ENCODE measurements at regions not wholly inside any gene's neighbourhood (a gene's known extent, or its start where the extent isn't known, plus 50 kb on each side); places are given as distances from the start of the nearest gene placed in this dataset.

DNA sequence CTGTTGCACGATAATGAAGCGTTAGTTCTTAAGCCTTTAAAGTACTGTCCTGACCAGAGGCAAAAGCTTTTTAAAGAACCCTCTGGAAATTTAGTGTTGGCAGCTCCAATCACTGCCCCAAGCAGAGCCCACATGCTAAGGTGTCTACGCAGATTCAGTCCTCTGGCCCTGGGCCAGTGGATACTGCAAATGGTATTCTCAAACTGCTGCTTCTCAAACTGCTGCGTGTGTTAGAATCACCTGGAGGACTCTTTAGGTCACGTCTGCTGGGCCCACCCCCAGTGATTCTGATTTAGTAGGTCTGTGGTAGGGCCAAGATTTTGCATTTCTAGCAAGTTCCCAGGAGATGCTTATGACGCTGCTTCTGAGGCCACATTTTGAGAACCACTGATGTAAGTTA, 96.0 kb upstream of the CCDC28A start:
- DNase-seq, result no peak
- no peaks in the 10 kb centered on the region for H3K27me3 Mint-ChIP-seq (ENCODE audit: low read depth, poor library complexity)
- H3K27ac Mint-ChIP-seq, result no peak overlapping the region
- TF ChIP-seq, protein P1, sequence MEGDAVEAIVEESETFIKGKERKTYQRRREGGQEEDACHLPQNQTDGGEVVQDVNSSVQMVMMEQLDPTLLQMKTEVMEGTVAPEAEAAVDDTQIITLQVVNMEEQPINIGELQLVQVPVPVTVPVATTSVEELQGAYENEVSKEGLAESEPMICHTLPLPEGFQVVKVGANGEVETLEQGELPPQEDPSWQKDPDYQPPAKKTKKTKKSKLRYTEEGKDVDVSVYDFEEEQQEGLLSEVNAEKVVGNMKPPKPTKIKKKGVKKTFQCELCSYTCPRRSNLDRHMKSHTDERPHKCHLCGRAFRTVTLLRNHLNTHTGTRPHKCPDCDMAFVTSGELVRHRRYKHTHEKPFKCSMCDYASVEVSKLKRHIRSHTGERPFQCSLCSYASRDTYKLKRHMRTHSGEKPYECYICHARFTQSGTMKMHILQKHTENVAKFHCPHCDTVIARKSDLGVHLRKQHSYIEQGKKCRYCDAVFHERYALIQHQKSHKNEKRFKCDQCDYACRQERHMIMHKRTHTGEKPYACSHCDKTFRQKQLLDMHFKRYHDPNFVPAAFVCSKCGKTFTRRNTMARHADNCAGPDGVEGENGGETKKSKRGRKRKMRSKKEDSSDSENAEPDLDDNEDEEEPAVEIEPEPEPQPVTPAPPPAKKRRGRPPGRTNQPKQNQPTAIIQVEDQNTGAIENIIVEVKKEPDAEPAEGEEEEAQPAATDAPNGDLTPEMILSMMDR (IDR thresholded peaks at IDR 0.05), result no peak
- H3K4me3 Mint-ChIP-seq, result no peak overlapping the region
- peaks cover 22% of the 10 kb centered on the region for H3K4me1 Mint-ChIP-seq
- H3K36me3 Mint-ChIP-seq (ENCODE audit: low read depth), result no peaks in the 10 kb centered on the region
- no peaks in the 10 kb centered on the region for H3K9me3 Mint-ChIP-seq

- Mint-ChIP-seq H3K4me3 (no peak overlapping the region), H3K36me3 (ENCODE audit: low read depth) (no peaks in the 10 kb centered on the region), H3K27me3 (ENCODE audit: low read depth, poor library complexity) (no peaks in the 10 kb centered on the region), H3K27ac (no peak overlapping the region), H3K4me1 (peaks cover 22% of the 10 kb centered on the region), H3K9me3 (no peaks in the 10 kb centered on the region)
- DNase-seq, result no peak
- TF ChIP-seq, protein P1 (IDR thresholded peaks at IDR 0.05), result no peak
These were observed 95.4 kb upstream of the CCDC28A start for GRCh38 chr6:138678168-138678567.

DNA sequence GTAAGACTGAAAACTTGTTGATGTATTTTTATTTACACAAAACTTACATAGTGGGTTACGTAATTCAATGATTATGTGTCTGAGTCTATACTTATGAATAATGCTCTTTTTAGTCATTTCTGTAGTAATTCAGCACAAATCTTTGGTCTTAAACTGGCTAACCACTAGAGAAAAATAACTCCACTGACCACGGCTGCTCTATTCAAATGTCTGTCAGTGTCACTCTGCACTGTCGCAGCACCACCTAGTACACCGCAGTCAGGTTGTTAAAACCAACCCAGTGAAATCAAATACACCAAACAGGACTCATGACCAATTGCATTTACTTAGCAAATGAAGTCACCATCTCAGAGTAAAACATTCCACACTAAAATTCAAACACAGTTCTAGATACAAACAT, 93.5 kb upstream of the CCDC28A start:
- no peak overlapping the region for H3K27ac Mint-ChIP-seq
- no peak overlapping the region for H3K4me3 Mint-ChIP-seq
- DNase-seq, result no peak
- H3K27me3 Mint-ChIP-seq (ENCODE audit: low read depth, poor library complexity), result no peaks in the 10 kb centered on the region
- no peaks in the 10 kb centered on the region for H3K36me3 Mint-ChIP-seq (ENCODE audit: low read depth)
- H3K4me1 Mint-ChIP-seq, result peaks cover 17% of the 10 kb centered on the region
- H3K9me3 Mint-ChIP-seq, result no peaks in the 10 kb centered on the region
- TF ChIP-seq, protein P1 (IDR thresholded peaks at IDR 0.05), result no peak

GRCh38 chr6:138681627-138682026, 91.9 kb upstream of the CCDC28A start:
- Mint-ChIP-seq H3K27me3 (ENCODE audit: low read depth, poor library complexity) (no peaks in the 10 kb centered on the region), H3K4me1 (peaks cover 17% of the 10 kb centered on the region), H3K9me3 (no peaks in the 10 kb centered on the region), H3K36me3 (ENCODE audit: low read depth) (no peaks in the 10 kb centered on the region), H3K4me3 (no peak overlapping the region), H3K27ac (no peak overlapping the region)
- DNase-seq, result no peak
- TF ChIP-seq, protein P1 (IDR thresholded peaks at IDR 0.05), result no peak

GRCh38 chr6:138682704-138683527, 90.7 kb upstream of the CCDC28A start:
- Mint-ChIP-seq H3K4me3 (no peak overlapping the region), H3K9me3 (no peaks in the 10 kb centered on the region), H3K36me3 (ENCODE audit: low read depth) (no peaks in the 10 kb centered on the region), H3K27me3 (ENCODE audit: low read depth, poor library complexity) (no peaks in the 10 kb centered on the region), H3K27ac (no peak overlapping the region), H3K4me1 (peaks cover 17% of the 10 kb centered on the region)
- TF ChIP-seq, protein P1 (IDR thresholded peaks at IDR 0.05), result no peak
- DNase-seq, result no peak

DNA sequence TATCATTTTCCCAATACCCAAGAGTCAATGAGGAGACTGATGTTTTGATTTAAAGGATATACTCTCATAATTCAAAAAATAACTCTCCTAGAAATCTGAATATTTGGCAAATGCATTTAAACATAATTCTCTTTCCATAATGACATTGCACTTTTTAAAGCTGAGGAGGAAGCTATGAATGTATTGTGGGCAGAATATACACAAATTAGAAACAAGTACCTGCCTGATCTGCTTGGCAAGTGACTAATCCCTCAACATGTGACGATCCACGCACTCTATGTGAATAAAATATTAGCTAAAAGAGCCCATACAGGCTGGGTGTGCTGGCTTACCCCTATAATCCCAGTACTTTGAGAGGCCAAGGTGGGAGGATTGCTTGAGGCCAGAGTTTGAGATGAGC, 88.3 kb upstream of the CCDC28A start:
- no peaks in the 10 kb centered on the region for H3K36me3 Mint-ChIP-seq (ENCODE audit: low read depth)

More for the DNA sequence above, 88.3 kb upstream of the CCDC28A start:
- Mint-ChIP-seq H3K9me3 (no peaks in the 10 kb centered on the region), H3K4me3 (no peak overlapping the region), H3K27ac (no peak overlapping the region), H3K4me1 (peaks cover under 1% of the 10 kb centered on the region), H3K27me3 (ENCODE audit: low read depth, poor library complexity) (no peaks in the 10 kb centered on the region)
- TF ChIP-seq, protein P1 (IDR thresholded peaks at IDR 0.05), result no peak
- no peak for DNase-seq
